ENCODE measurements at regions not wholly inside any gene's neighbourhood (a gene's known extent, or its start where the extent isn't known, plus 50 kb on each side); places are given as distances from the start of the nearest gene placed in this dataset.
"Not testable (repeated sequence)": the region's sequence is repeated elsewhere in the genome, so short reads cannot be mapped to it uniquely, and the experiment has no call there.

DNA sequence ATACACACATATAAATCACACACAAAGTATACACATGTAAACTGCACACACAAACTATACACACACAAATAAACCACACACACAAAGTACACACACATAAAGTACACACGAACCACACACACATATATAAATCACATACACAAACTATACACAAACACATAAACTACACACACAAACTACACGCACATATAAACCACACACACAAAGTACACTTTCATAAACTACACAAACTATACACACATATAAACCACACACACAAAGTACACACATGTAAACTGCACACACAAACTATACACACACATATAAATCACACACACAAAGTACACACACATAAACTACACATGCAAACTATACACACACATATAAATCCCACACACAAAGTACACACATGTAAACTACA, 347.3 kb downstream of the CNTNAP3B start:
- not testable (repeated sequence) for TF ChIP-seq CTCF, POLR2A, POLR2AphosphoS5 (IDR thresholded peaks at IDR 0.05)
